Upper lobe of right lung (tissue), 1 donor: ENCODE measurements at regions not wholly inside any gene's neighbourhood (a gene's known extent, or its start where the extent isn't known, plus 50 kb on each side); places are given as distances from the start of the nearest gene placed in this dataset.

ENCODE experiments used
- ATAC-seq: fragments of 200-7000 bp; cut with Tn5 transposase; one replicate; pipeline ENCODE4 v1.9.1; 2020; ENCODE audit warnings: mild to moderate bottlenecking, moderate library complexity
- DNase-seq: peaks from one replicate; pipeline ENCODE4 v3.0.0-alpha.2; 2020
- H3K27ac ChIP-seq: fragments of 200-600 bp; one replicate; pipeline ENCODE4 v1.8.0; 2022
- H3K27me3 ChIP-seq: fragments of 200-600 bp; one replicate; pipeline ENCODE4 v1.8.0; 2022; ENCODE audit warnings: mild to moderate bottlenecking
- H3K36me3 ChIP-seq: fragments of 200-600 bp; one replicate; pipeline ENCODE4 v1.8.0; 2022
- H3K4me1 ChIP-seq: fragments of 200-600 bp; one replicate; pipeline ENCODE4 v1.8.0; 2022
- H3K4me3 ChIP-seq: fragments of 200-600 bp; one replicate; pipeline ENCODE4 v1.8.0; 2022; ENCODE audit warnings: mild to moderate bottlenecking
- H3K9me3 ChIP-seq: fragments of 200-600 bp; one replicate; pipeline ENCODE4 v1.8.0; 2022
- CTCF ChIP-seq: fragments of 200-600 bp; IDR thresholded peaks from one replicate; pipeline ENCODE4 v1.8.0; 2022; ENCODE audit warnings: antibody characterized with exemption
- intact Hi-C: fragments of 100-400 bp; cut with DNase I; formaldehyde crosslinking; loops from one replicate; pipeline ENCODE4 v1.11.0; 2022
- donor health status: DM: no; HTN: yes; CAD: no; lungs with severe emphysema.

GRCh38 chr5:72010430-72010829, 96.8 kb upstream of the MAP1B start:
- Histone ChIP-seq H3K4me3 (no peak overlapping the region), H3K27me3 (no peaks in the 10 kb centered on the region), H3K9me3 (no peaks in the 10 kb centered on the region), H3K4me1 (no peaks in the 10 kb centered on the region), H3K27ac (no peak overlapping the region), H3K36me3 (no peaks in the 10 kb centered on the region)
- DNase-seq (no peak), ATAC-seq (no peak)
- TF ChIP-seq CTCF, result no peak
- intact Hi-C loops, result no loop called here

GRCh38 chr5:72012906-72013305, 94.4 kb upstream of the MAP1B start:
- no peak for TF ChIP-seq CTCF
- intact Hi-C loops, result no loop called here
- no peak for ATAC-seq

GRCh38 chr5:72013766-72014624, 93.3 kb upstream of the MAP1B start:
- H3K9me3 ChIP-seq, result no peaks in the 10 kb centered on the region
- no peak for TF ChIP-seq CTCF
- H3K27me3 ChIP-seq, result no peaks in the 10 kb centered on the region
- ATAC-seq (no peak), DNase-seq (no peak)
- H3K4me1 ChIP-seq, result no peaks in the 10 kb centered on the region
- H3K27ac ChIP-seq, result no peak overlapping the region
- H3K36me3 ChIP-seq, result no peaks in the 10 kb centered on the region
- no peak overlapping the region for H3K4me3 ChIP-seq
- intact Hi-C loops, result no loop called here

More at GRCh38 chr5:72012906-72013305, 94.4 kb upstream of the MAP1B start:
- Histone ChIP-seq H3K27ac (no peak overlapping the region), H3K4me1 (no peaks in the 10 kb centered on the region), H3K4me3 (no peak overlapping the region), H3K9me3 (no peaks in the 10 kb centered on the region), H3K36me3 (no peaks in the 10 kb centered on the region), H3K27me3 (no peaks in the 10 kb centered on the region)
- DNase-seq, result no peak

- no peaks in the 10 kb centered on the region for H3K27me3 ChIP-seq
- no peak overlapping the region for H3K4me3 ChIP-seq
- H3K36me3 ChIP-seq, result no peaks in the 10 kb centered on the region
- intact Hi-C loops, result no loop called here
- no peak for TF ChIP-seq CTCF
- no peaks in the 10 kb centered on the region for H3K9me3 ChIP-seq
- no peak overlapping the region for H3K27ac ChIP-seq
- no peak for ATAC-seq
- H3K4me1 ChIP-seq, result no peaks in the 10 kb centered on the region
- no peak for DNase-seq
Observed at GRCh38 chr5:72015103-72015548, 92.1 kb upstream of the MAP1B start.

GRCh38 chr5:72018143-72018803, 89.0 kb upstream of the MAP1B start:
- Histone ChIP-seq H3K4me1 (no peaks in the 10 kb centered on the region), H3K27ac (no peak overlapping the region), H3K9me3 (no peaks in the 10 kb centered on the region), H3K36me3 (no peaks in the 10 kb centered on the region), H3K27me3 (no peaks in the 10 kb centered on the region), H3K4me3 (no peak overlapping the region)
- peak; percentile 91 for TF ChIP-seq CTCF
- ATAC-seq (peak; percentile 78), DNase-seq (no peak)
- intact Hi-C loops, result no loop called here
